GM03348 (cell line): ENCODE measurements at regions not wholly inside any gene's neighbourhood (a gene's known extent, or its start where the extent isn't known, plus 50 kb on each side); places are given as distances from the start of the nearest gene placed in this dataset.

Experiments
- DNase-seq: peaks from one replicate; pipeline ENCODE4 v3.0.0; 2012; ENCODE audit warnings: low spot score

DNA sequence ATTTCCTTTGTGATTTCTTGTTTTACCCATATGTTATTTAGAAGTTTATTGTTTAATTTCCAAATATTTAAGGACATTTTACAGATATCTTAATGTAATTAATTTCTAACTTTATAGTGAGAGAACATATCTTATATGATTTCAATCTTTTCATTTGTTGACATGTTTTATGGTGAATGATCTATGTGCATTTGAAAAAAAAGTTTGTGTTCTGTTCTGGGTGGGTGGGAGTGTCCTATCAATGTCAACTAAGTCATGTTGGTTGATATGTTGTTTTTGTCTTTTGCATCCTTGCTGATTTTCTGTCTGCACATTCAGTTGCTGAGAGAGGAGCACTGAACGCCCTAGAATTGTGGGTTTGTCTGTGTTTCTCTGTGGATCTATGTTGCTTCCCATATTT, 50.3 kb upstream of the CBFA2T3 start:
- DNase-seq: no peak

- DNase-seq: no peak
These were observed 55.0 kb upstream of the CBFA2T3 start for GRCh38 chr16:89031715-89032659.

- no peak for DNase-seq
These were observed 56.3 kb upstream of the CBFA2T3 start for GRCh38 chr16:89033304-89033703.

GRCh38 chr16:89033796-89034572, 57.0 kb upstream of the CBFA2T3 start:
- DNase-seq: no peak

GRCh38 chr16:89034573-89034961, 57.6 kb upstream of the CBFA2T3 start:
- DNase-seq: no peak

DNA sequence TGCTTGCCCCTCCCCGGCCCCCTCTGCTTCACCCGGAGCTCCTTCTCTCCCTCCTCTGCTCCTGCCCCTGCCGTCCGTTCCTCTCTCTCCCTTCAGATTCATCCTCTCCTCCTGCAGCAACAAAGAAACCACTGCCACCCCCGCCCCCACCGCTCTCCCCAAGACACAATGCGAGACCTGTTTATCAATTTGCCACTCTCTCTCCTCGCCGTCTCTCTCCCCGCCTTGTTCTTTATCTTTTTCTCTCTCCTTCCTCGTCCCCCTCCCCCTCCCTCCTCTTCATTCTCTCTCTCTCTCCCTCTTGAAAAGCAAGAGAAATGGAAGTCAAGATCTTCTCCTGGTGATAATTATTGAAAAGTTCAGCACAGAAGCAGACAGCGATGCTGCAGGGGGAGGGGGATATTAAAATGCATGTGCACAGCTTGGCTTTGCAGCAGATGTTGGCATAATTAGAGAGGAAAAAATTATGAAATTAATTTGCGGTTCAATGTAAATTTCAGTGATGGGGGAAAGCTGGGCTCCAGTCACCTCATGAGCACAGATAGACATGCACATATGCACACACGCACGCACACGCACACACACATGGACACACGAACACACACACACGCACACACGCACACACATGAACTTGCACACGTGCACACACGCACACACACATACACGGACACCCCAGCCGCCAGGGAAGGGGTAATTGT, 58.1 kb upstream of the CBFA2T3 start:
- no peak for DNase-seq

- DNase-seq: no peak
These were observed 57.7 kb upstream of the ACSF3 start for GRCh38 chr16:89035669-89036570.

DNA sequence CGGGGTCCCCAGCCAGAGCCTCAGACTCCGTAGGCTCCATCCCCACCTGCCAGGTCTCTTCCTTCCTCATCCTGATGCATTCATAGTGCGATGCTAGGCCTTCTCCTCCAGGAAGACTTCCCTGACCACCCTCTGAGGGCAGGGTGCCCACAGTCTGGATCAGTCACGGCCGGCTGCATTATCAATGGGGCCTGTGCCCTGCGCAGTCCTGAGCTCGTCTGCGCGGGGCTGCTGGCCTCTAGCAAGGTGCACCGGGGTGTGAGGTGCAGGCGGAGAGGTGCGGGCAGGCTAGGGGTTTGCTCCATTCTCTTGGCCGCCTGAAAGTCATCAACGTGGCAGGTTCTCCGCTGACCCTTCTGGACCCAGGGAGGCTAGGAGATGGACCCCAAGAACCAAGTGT, 56.9 kb upstream of the ACSF3 start:
- DNase-seq: no peak

- peak; percentile 80 for DNase-seq
These were observed 56.1 kb upstream of the ACSF3 start for GRCh38 chr16:89037261-89038152.

GRCh38 chr16:89038221-89038721, 55.4 kb upstream of the ACSF3 start:
- no peak for DNase-seq

DNA sequence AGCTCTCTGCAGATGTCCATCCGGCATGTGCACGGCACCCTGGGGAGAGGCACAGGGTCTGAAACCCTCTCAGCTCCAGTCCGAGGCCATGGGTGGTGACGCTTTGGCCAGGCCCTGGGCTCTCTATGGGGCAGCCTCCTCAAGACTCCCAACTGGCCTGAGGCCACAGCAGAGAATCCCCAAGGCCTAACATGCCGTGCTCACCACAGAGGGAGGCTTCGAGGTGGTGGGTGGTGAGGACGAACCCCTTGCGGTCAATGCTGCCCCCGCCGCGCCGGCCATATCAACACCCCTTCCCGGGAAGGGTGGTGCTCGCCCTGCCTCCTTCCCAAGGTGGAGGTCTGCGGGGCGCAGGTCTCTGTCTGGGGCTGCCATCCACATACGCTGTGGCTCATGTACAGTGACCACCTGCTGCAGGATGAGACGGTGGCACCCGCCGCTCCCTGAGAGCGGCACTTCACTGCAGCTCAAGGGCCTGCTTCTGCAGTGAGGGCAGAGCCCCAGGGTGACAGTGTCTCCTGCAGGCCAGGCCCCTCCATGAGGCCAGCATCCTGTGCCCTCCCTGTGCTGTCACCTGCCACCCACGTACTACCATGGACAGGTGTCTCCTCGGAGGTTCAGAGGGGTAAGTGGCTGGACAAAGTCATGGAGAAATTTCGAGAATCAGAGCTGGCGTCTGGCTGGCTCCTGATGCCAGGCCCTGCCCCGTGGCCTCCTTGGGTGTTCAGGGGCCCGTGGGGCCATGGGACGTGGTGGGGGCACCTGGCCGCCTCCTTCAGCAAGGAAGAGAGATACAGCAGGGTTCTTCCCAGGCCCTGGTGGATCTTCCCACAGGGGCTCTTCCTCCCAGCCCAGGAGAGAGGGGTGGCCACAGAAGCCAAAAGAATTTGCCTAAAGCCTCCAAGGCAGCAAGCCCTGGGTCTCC, 54.6 kb upstream of the ACSF3 start:
- no peak for DNase-seq

- no peak for DNase-seq
These were observed 53.9 kb upstream of the ACSF3 start for GRCh38 chr16:89039756-89040155.

DNA sequence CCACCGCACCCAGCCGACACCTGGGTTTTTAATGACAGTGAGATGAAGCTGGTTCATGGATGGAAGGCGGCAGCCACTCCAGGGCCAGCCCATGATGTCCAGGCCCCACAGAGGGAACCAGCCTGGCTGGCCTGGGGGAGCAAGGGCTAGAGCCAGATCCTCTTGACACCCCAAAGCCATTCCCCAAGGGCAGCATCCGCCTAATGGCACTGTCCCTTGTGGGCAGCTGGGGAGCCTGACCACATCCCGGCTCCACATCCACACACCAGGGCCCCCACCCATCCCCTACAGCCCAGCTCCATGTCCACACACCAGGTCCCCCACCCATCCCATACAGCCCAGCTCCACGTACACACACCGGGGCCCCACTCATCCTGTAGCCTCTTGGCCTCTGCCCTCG, 53.3 kb upstream of the ACSF3 start:
- DNase-seq: no peak

DNA sequence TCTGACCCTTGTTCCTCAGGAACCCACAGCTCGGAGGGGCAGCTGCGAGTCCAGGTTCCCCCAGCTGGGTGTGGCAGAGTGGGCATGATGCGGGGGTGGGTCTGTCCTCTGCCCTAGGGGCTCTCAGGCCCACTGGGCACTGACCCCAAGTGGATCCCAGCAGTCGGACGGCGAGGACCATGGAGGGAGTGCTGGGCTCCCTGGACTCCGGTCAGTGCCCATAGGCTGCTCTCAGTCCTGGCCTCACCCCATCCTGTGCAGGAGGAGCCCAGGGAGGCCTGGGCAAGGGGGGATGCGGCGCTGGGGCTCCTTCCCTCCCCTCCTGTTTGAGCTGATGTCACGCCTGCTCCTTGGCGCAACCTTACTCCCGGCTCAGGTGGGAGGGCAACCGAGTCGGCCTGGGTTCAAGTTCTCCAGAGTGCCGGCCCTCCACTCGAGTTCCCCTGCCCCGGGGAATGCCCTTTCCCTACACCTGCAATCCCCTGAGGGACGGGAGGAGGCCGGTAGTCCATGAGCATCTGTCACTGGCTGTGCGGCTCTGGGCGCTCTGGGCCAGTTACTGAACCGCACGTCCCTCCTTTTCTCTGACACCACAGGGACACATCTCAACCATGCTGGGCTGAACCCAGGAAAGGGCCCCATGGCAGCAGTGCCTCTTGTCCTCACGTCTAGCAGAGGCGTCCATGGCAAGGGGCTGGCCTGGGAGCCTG, 52.6 kb upstream of the ACSF3 start:
- no peak for DNase-seq

GRCh38 chr16:89041571-89042481, 51.8 kb upstream of the ACSF3 start:
- DNase-seq: no peak

GRCh38 chr16:89042711-89043551, 50.7 kb upstream of the ACSF3 start:
- DNase-seq: no peak
